GM23248 (cell line): ENCODE measurements at regions not wholly inside any gene's neighbourhood (a gene's known extent, or its start where the extent isn't known, plus 50 kb on each side); places are given as distances from the start of the nearest gene placed in this dataset.

ENCODE experiments used
- EZH2 ChIP-seq: fragments of 200-600 bp; sonication (generic); IDR thresholded peaks from 2 replicates; pipeline ENCODE4 v1.6.1; 2018; ENCODE audit warnings: antibody characterized with exemption, mild to moderate bottlenecking; ENCODE audit not compliant: insufficient read depth, poor library complexity, severe bottlenecking
- EZH2phosphoT487 ChIP-seq: fragments of 200-600 bp; sonication (generic); IDR thresholded peaks from 2 replicates; pipeline ENCODE4 v1.6.1; 2018; ENCODE audit warnings: antibody characterized with exemption, moderate library complexity, mild to moderate bottlenecking, low read depth; ENCODE audit not compliant: insufficient read depth

DNA sequence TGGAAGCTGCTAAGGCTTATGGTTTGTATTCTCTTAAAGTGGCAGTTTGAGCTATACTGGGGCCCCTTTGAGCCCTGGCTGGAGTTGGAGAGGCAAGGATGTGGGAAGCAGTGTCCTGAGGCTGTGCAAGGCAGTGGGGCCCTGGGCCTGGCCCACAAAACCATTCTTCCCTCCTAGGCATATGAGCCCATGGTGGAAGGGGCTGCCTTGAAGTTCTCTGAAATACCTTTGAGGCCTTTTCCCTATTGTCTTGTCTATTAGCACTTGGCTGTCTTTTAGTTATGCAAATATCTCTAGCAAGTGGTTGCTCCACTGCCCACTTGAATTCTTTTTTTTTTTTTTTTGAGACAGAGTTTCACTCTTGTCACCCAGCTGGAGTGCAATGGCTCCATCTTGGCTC is 119.2 kb downstream of the PCTP start:
- no peak for TF ChIP-seq EZH2
- TF ChIP-seq EZH2phosphoT487 = no peak
